Gastrocnemius medialis (tissue), 4 donors: ENCODE measurements at regions not wholly inside any gene's neighbourhood (a gene's known extent, or its start where the extent isn't known, plus 50 kb on each side); places are given as distances from the start of the nearest gene placed in this dataset.

ENCODE experiments used
- CTCF ChIP-seq, 5 experiments: fragments of 450-650 bp in 3 of 5; fragments of 200-600 bp in 2 of 5; sonication (generic) in 2 of 5; IDR thresholded peaks in 4 of 5; conservative IDR thresholded peaks in 1 of 5; 1 replicate in 4 of 5; 2 replicates in 1 of 5; pipeline ENCODE4 v1.5.1; 2016 to 2019; ENCODE audit warnings: antibody characterized with exemption in 5 of 5, mild to moderate bottlenecking in 3 of 5, moderate library complexity in 3 of 5
- POLR2A ChIP-seq, 2 donors: fragments of 450-650 bp; IDR thresholded peaks; one replicate each; pipeline ENCODE4 v1.6.1; 2017; ENCODE audit warnings: antibody characterized with exemption in 2 of 2, mild to moderate bottlenecking in 2 of 2, moderate library complexity in 2 of 2

DNA sequence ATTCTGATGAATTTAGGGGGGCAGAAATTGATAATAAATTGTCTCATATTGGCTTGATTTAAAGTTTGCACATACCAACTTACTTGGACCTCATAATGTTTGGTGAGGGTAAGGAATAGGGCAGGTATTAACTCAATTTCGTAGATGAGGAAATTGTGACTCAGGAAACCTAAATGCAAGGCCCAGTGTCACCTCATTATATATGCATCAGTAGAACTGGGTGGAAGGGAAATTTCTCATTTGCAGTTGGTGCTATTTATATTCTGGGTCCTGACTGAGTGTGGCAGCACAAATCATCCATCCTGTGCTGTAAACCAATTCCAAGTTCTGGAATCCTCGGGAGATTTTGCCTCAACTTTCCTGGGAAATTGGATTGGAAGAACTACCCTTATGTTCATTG lies 103.0 kb downstream of the SPATA31D1 start:
- TF ChIP-seq CTCF (IDR thresholded peaks at IDR 0.05 in 4 of 5, conservative IDR thresholded peaks at IDR 0.05 in 1 of 5), result no peak
- TF ChIP-seq POLR2A (IDR thresholded peaks at IDR 0.05), result no peak
